Astrocyte (in vitro differentiated cells and primary cell): ENCODE measurements at regions not wholly inside any gene's neighbourhood (a gene's known extent, or its start where the extent isn't known, plus 50 kb on each side); places are given as distances from the start of the nearest gene placed in this dataset.

Experiments used
- EZH2 ChIP-seq: IDR thresholded peaks from 2 replicates; pipeline ENCODE4 v1.6.1; 2012; ENCODE audit warnings: mild to moderate bottlenecking, low read length, inconsistent platforms; ENCODE audit not compliant: insufficient read depth
- TF ChIP-seq, protein P1 (sequence below): IDR thresholded peaks from 2 replicates; pipeline ENCODE4 v1.5.1; 2011; ENCODE audit warnings: low read depth, mild to moderate bottlenecking, inconsistent platforms, low read length, moderate library complexity; ENCODE audit not compliant: insufficient read depth

DNA sequence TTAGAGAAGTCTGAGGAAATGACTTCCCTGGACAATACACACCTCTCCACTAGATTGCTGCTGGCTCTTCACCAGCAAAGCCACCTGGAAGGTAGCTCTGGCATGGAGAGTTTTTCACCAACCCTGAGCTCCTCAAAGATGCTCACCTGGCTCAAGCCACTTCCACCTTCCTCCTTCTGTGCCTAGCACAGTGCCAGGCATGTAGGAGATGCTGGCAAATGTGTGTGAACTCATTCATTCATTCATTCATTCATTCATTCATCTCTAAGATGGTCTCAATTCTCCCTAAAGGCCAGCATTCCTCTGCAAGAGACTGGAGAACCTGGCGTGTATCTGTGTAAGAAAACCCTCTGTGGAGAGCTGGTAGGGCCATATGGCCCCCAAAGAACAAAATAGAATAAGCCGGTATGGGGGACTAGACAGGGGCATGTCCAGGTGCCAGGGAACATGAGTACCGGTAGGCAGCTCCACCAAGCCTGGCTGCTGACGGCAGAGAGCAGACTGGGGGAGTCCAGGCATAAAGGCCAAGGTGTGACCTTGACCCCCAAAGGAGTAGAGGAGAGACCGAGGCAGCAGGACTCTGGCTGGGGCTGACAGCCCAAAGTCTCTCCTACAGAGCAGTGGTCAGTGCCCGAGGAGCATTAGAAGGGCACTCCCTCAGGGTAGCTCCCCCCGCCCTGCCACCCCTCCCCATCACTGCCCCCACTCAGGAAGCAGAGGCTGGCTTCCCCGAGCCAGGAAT lies 132.2 kb upstream of the TNRC6C start:
- TF ChIP-seq, protein P1, sequence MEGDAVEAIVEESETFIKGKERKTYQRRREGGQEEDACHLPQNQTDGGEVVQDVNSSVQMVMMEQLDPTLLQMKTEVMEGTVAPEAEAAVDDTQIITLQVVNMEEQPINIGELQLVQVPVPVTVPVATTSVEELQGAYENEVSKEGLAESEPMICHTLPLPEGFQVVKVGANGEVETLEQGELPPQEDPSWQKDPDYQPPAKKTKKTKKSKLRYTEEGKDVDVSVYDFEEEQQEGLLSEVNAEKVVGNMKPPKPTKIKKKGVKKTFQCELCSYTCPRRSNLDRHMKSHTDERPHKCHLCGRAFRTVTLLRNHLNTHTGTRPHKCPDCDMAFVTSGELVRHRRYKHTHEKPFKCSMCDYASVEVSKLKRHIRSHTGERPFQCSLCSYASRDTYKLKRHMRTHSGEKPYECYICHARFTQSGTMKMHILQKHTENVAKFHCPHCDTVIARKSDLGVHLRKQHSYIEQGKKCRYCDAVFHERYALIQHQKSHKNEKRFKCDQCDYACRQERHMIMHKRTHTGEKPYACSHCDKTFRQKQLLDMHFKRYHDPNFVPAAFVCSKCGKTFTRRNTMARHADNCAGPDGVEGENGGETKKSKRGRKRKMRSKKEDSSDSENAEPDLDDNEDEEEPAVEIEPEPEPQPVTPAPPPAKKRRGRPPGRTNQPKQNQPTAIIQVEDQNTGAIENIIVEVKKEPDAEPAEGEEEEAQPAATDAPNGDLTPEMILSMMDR: no peak
- no peak for TF ChIP-seq EZH2
